IMR-90 (cell line): ENCODE measurements at regions not wholly inside any gene's neighbourhood (a gene's known extent, or its start where the extent isn't known, plus 50 kb on each side); places are given as distances from the start of the nearest gene placed in this dataset.

ENCODE experiments used
- ATAC-seq: fragments of 200-7000 bp; cut with Tn5 transposase; 2 replicates; pipeline ENCODE4 v1.9.1; 2020; ENCODE audit warnings: low read depth, mild to moderate bottlenecking, moderate library complexity
- BruUV-seq: library from RNA; stranded (reverse); fragments of 400-500 nt; replicated peaks from 2 replicates; lab custom pipeline; 2021; lab: Mats Ljungman, UMichigan
- CTCF ChIA-PET: fragments of 300-600 bp; formaldehyde crosslinking; extraction: SDS; loops from one replicate; lab custom pipeline; 2021; ENCODE audit warnings: antibody characterized with exemption; lab: Yijun Ruan, JAX
- POLR2A ChIA-PET: fragments of 300-600 bp; sonication (Branson Sonifier 250); formaldehyde crosslinking; loops from one replicate; lab custom pipeline; 2022; ENCODE audit warnings: antibody characterized with exemption; ENCODE audit not compliant: unreplicated experiment; lab: Charles Lee
- DNase-seq: peaks from one replicate; pipeline ENCODE4 v3.0.0; 2013
- H2AFZ ChIP-seq: replicated peaks from 2 replicates; pipeline ENCODE3; 2013; ENCODE audit warnings: low read length, mild to moderate bottlenecking; ENCODE audit not compliant: poor library complexity
- H2AK5ac ChIP-seq: 2 replicates; pipeline ENCODE4 v1.6.1; 2013; ENCODE audit warnings: low read depth, low read length, inconsistent platforms
- H2AK9ac ChIP-seq: replicated peaks from 2 replicates; pipeline ENCODE3; 2013; ENCODE audit warnings: mild to moderate bottlenecking, low read depth, low read length, moderate library complexity; ENCODE audit not compliant: poor library complexity
- H2BK120ac ChIP-seq: 2 replicates; pipeline ENCODE4 v1.6.1; 2013; ENCODE audit warnings: low read depth, low read length, inconsistent platforms
- H2BK15ac ChIP-seq: 3 replicates; pipeline ENCODE4 v1.6.1; 2013; ENCODE audit warnings: low read depth, low read length, inconsistent platforms
- H2BK20ac ChIP-seq: 2 replicates; pipeline ENCODE4 v1.6.1; 2013; ENCODE audit warnings: low read depth, mild to moderate bottlenecking, inconsistent platforms, low read length, moderate library complexity
- H2BK5ac ChIP-seq: 2 replicates; pipeline ENCODE4 v1.6.1; 2013; ENCODE audit warnings: mild to moderate bottlenecking, low read depth, low read length, inconsistent platforms; ENCODE audit not compliant: poor library complexity, severe bottlenecking
- H3K14ac ChIP-seq: replicated peaks from 2 replicates; pipeline ENCODE4 v1.6.1; 2013; ENCODE audit warnings: low read depth, low read length, inconsistent platforms
- H3K18ac ChIP-seq: 2 replicates; pipeline ENCODE4 v1.6.1; 2013; ENCODE audit warnings: low read depth, low read length, control low read depth
- H3K23ac ChIP-seq: 2 replicates; pipeline ENCODE4 v1.6.1; 2013; ENCODE audit warnings: low read depth, low read length, inconsistent platforms
- H3K27ac ChIP-seq: 2 replicates; pipeline ENCODE4 v1.5.1; 2013; ENCODE audit warnings: mild to moderate bottlenecking, control low read depth, low read length; ENCODE audit not compliant: insufficient read depth
- H3K27me3 ChIP-seq: 2 replicates; pipeline ENCODE4 v1.6.1; 2013; ENCODE audit warnings: low read length; ENCODE audit not compliant: control insufficient read depth, insufficient read depth
- H3K36me3 ChIP-seq: 2 replicates; pipeline ENCODE4 v1.6.1; 2013; ENCODE audit warnings: low read length, mixed read lengths; ENCODE audit not compliant: control insufficient read depth, insufficient read depth
- H3K4ac ChIP-seq: 2 replicates; pipeline ENCODE4 v1.6.1; 2013; ENCODE audit warnings: low read depth, low read length, inconsistent platforms
- H3K4me1 ChIP-seq: 2 replicates; pipeline ENCODE4 v1.6.1; 2013; ENCODE audit warnings: low read length, mixed read lengths; ENCODE audit not compliant: control insufficient read depth, insufficient read depth
- H3K4me2 ChIP-seq: 2 replicates; pipeline ENCODE4 v1.6.1; 2013; ENCODE audit warnings: low read depth, mild to moderate bottlenecking, control low read depth, low read length, moderate library complexity
- H3K4me3 ChIP-seq: 2 replicates; pipeline ENCODE4 v1.5.1; 2013; ENCODE audit warnings: low read depth, mild to moderate bottlenecking, control low read depth, low read length, moderate library complexity; ENCODE audit not compliant: insufficient read depth
- H3K56ac ChIP-seq: 2 replicates; pipeline ENCODE4 v1.6.1; 2013; ENCODE audit warnings: low read length, inconsistent platforms; ENCODE audit not compliant: insufficient read depth; ENCODE audit errors: extremely low read depth
- H3K79me1 ChIP-seq, 2 experiments: 2 replicates each; pipeline ENCODE4 v1.6.1; 2013; ENCODE audit warnings: low read length in 2 of 2, inconsistent platforms in 1 of 2, low read depth in 1 of 2
- H3K9ac ChIP-seq: 2 replicates; pipeline ENCODE4 v1.6.1; 2013; ENCODE audit warnings: low read depth, low read length, control low read depth
- H3K9me1 ChIP-seq: 2 replicates; pipeline ENCODE4 v1.6.1; 2013; ENCODE audit warnings: low read length, inconsistent platforms; ENCODE audit not compliant: insufficient read depth
- H3K9me3 ChIP-seq: 2 replicates; pipeline ENCODE4 v1.6.1; 2013; ENCODE audit warnings: low read length; ENCODE audit not compliant: control insufficient read depth, insufficient read depth
- H4K20me1 ChIP-seq: 2 replicates; pipeline ENCODE4 v1.6.1; 2013; ENCODE audit warnings: low read length, inconsistent platforms; ENCODE audit not compliant: insufficient read depth
- H4K5ac ChIP-seq: 2 replicates; pipeline ENCODE4 v1.6.1; 2013; ENCODE audit warnings: mild to moderate bottlenecking, low read depth, low read length, control low read depth
- H4K8ac ChIP-seq, 2 experiments: 2 replicates each; pipeline ENCODE4 v1.6.1; 2013; ENCODE audit warnings: low read depth in 2 of 2, low read length in 2 of 2, control low read depth in 1 of 2, inconsistent platforms in 1 of 2
- H4K91ac ChIP-seq: 2 replicates; pipeline ENCODE4 v1.6.1; 2013; ENCODE audit warnings: low read depth, low read length, inconsistent platforms; ENCODE audit not compliant: insufficient read depth
- CHD1 ChIP-seq: IDR thresholded peaks from 2 replicates; pipeline ENCODE4 v1.6.1; 2012; ENCODE audit warnings: low read depth, low read length, improper control_type of control experiment
- dilution Hi-C: fragments of 300-500 bp; cut with HindIII; formaldehyde crosslinking; loops from one replicate; pipeline ENCODE4 v1.14.3; 2018; ENCODE audit warnings: low sequenced_read_pairs; ENCODE audit not compliant: unreplicated experiment
- in situ Hi-C: fragments of 300-500 bp; cut with MboI; formaldehyde crosslinking; loops from 3 replicates; pipeline ENCODE4 v1.14.3; 2019; ENCODE audit warnings: low sequenced_read_pairs, inconsistent platforms, mixed read lengths
- intact Hi-C: fragments of 100-400 bp; cut with micrococcal nuclease; formaldehyde crosslinking; loops from 2 replicates; pipeline ENCODE4 v1.10.0; 2022

GRCh38 chr6:106912091-106912490 lies 62.4 kb downstream of the CD24 start:
- dilution Hi-C loops: no loop called here
- H3K14ac ChIP-seq: no peak overlapping the region
- no peak for ATAC-seq
- H3K9me3 ChIP-seq: no peaks in the 10 kb centered on the region
- no peaks in the 10 kb centered on the region for H3K4me1 ChIP-seq
- no peak overlapping the region for H3K56ac ChIP-seq
- no peaks in the 10 kb centered on the region for H3K36me3 ChIP-seq
- H3K4ac ChIP-seq: no peak overlapping the region
- H2BK20ac ChIP-seq: no peak overlapping the region
- no peak overlapping the region for H3K27ac ChIP-seq
- H2AK9ac ChIP-seq: no peak overlapping the region
- H3K27me3 ChIP-seq: peaks cover 1% of the 10 kb centered on the region; the same call in 1 of the 2 replicates
- no peak overlapping the region for H2BK5ac ChIP-seq
- BruUV-seq: no TSS peak
- in situ Hi-C loops: no loop called here
- POLR2A ChIA-PET: no interaction called here
- H4K5ac ChIP-seq: no peak overlapping the region
- H3K23ac ChIP-seq: no peak overlapping the region
- intact Hi-C loops: no loop called here
- no peaks in the 10 kb centered on the region for H3K9me1 ChIP-seq
- H4K20me1 ChIP-seq: no peaks in the 10 kb centered on the region
- H2BK15ac ChIP-seq: no peak overlapping the region
- H4K8ac ChIP-seq: no peak overlapping the region
- DNase-seq: no peak
- H3K4me2 ChIP-seq: no peak overlapping the region
- no peak overlapping the region for H4K91ac ChIP-seq
- CTCF ChIA-PET: no interaction called here
- no peak overlapping the region for H3K18ac ChIP-seq
- no peak overlapping the region for H2AFZ ChIP-seq
- no peaks in the 10 kb centered on the region for H3K79me1 ChIP-seq
- H2AK5ac ChIP-seq: no peak overlapping the region
- H3K4me3 ChIP-seq: no peak overlapping the region
- no peak overlapping the region for H2BK120ac ChIP-seq
- TF ChIP-seq CHD1: no peak
- no peak overlapping the region for H3K9ac ChIP-seq
